Activated naive CD8-positive, alpha-beta T cell treated with anti-CD3 and anti-CD28 coated beads, Interleukin-2, amount 10 ng/mL, durations not matched to agents 7 days and 5 days (primary cell): ENCODE measurements at regions not wholly inside any gene's neighbourhood (a gene's known extent, or its start where the extent isn't known, plus 50 kb on each side); places are given as distances from the start of the nearest gene placed in this dataset.
"Not testable (repeated sequence)": the region's sequence is repeated elsewhere in the genome, so short reads cannot be mapped to it uniquely, and the experiment has no call there.

ENCODE experiments used
- ATAC-seq: fragments of 150-1000 bp; cut with Tn5 transposase; one replicate; pipeline ENCODE4 v1.10.0; 2021; ENCODE audit warnings: low read depth, moderate library complexity
- POLR2A ChIA-PET: fragments of 350-600 bp; sonication (Branson Sonifier 250); formaldehyde crosslinking; loops from one replicate; lab custom pipeline; 2021; ENCODE audit warnings: antibody characterized with exemption; lab: Charles Lee
- DNase-seq: peaks from one replicate; pipeline ENCODE4 v3.0.0; 2021
- H3K27ac Mint-ChIP-seq: one replicate; pipeline ENCODE4 v1.8.0; 2022; ENCODE audit warnings: mild to moderate bottlenecking, mixed read lengths
- H3K27me3 Mint-ChIP-seq: one replicate; pipeline ENCODE4 v1.8.0; 2022; ENCODE audit warnings: mild to moderate bottlenecking, moderate library complexity, mixed read lengths
- H3K36me3 Mint-ChIP-seq: one replicate; pipeline ENCODE4 v1.8.0; 2021; ENCODE audit warnings: mild to moderate bottlenecking, mixed read lengths
- H3K4me1 Mint-ChIP-seq: one replicate; pipeline ENCODE4 v1.8.0; 2021; ENCODE audit warnings: mixed read lengths
- H3K4me3 Mint-ChIP-seq: one replicate; pipeline ENCODE4 v1.8.0; 2022; ENCODE audit warnings: mild to moderate bottlenecking, moderate library complexity, mixed read lengths
- H3K9me3 Mint-ChIP-seq: one replicate; pipeline ENCODE4 v1.8.0; 2021; ENCODE audit warnings: mixed read lengths

DNA sequence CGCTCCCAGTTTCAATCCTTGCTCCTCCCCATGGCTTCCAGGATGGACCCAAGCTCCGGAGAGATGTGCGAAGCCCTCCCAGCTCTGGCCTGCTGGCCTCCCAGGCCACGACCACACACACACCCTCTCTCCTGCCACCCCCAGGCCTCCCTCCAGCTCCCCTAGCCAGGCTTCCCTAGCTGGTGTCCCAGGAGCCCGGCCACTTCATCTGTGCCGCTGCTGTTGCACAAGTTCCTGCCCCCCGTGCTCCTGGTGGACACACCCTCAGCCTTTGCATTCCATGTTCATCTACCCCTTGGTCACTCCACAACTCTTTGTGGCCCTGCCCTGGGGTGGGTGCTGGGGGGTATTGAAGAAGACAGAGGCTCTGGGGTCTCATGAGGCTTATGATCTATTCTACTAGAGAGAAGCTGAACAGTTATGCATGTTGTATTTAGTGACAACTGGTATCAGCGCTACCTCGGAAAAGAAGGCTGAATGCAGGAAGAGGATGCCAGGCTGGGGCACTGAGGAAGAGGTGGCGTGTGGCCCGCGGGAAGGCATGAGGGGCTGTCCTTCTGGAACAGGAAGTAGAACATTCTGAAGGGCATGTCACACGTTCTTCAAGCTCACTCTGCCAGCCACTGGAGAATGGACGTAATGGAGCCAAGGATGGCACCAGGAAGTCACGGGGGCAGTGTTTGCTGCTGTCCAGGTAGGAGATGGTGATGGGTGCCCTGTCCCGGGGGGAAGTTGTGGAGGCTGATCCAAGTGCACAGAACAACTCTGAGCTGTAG is 172.4 kb downstream of the PSMG1 start:
- no peaks in the 10 kb centered on the region for H3K36me3 Mint-ChIP-seq
- no peaks in the 10 kb centered on the region for H3K9me3 Mint-ChIP-seq
- H3K4me3 Mint-ChIP-seq, result no peak overlapping the region
- H3K27ac Mint-ChIP-seq, result no peak overlapping the region
- DNase-seq (no peak), ATAC-seq (no peak)
- H3K27me3 Mint-ChIP-seq, result peaks cover 7% of the 10 kb centered on the region
- no peaks in the 10 kb centered on the region for H3K4me1 Mint-ChIP-seq
- POLR2A ChIA-PET, result no interaction called here

DNA sequence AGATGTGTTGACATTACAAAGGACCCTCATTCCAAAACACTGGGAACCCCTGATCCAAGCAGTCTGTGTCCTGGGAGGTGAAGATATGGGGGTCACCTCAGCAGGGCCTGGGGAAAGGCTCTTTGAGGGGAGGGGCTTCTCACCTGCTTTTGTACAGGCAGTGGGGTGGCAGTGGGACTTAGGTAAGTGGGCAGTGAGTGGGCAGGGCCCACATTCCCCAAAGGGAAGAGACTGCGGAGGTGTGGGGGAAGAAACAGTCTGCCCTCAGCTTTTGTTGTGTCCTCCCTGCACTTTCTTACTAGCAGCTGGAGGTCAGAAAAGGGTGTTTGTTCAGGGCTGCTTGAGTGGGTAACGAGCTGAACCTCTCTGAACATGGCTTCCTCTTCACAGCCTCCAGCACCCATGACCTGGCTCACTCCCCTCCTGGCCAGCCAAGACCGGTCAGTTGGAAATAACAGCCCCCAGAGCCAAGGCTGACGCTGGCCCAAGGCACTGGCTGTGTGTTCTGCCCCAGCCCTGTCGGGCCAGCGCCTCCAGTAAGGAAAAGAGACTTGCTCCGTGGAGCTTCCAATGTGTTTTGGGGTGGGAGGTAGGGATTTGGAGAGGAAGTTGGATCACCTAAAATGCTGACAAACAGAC is 173.5 kb downstream of the PSMG1 start:
- Mint-ChIP-seq H3K36me3 (no peaks in the 10 kb centered on the region), H3K4me1 (peaks cover 3% of the 10 kb centered on the region), H3K27me3 (peaks cover 7% of the 10 kb centered on the region), H3K27ac (no peak overlapping the region), H3K9me3 (no peaks in the 10 kb centered on the region), H3K4me3 (no peak overlapping the region)
- DNase-seq, result no peak
- POLR2A ChIA-PET, result no interaction called here
- ATAC-seq, result no peak

DNA sequence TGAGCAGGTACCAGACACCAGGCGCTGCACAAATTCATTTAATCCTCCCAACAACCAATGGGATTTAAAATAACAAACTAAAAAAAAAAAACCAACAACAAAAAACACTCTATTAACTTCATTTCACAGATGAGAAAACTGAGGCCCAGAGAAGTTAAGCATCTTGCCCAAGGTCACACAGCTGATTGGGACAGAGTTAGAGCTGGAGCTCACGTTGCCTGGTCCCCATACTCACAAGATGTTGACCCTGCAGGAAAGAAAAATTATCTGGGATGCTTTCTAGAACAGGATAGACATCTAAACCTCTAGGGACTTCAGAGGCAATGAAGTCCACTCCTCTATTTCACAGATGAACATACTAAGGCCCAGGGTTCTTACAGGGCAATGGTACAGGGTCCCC is 175.3 kb downstream of the PSMG1 start:
- POLR2A ChIA-PET, result no interaction called here
- H3K27ac Mint-ChIP-seq, result no peak overlapping the region
- DNase-seq, result no peak
- no peaks in the 10 kb centered on the region for H3K9me3 Mint-ChIP-seq
- no peak overlapping the region for H3K4me3 Mint-ChIP-seq
- ATAC-seq, result no peak
- peaks cover 17% of the 10 kb centered on the region for H3K4me1 Mint-ChIP-seq
- no peaks in the 10 kb centered on the region for H3K36me3 Mint-ChIP-seq
- H3K27me3 Mint-ChIP-seq, result peaks cover 7% of the 10 kb centered on the region

DNA sequence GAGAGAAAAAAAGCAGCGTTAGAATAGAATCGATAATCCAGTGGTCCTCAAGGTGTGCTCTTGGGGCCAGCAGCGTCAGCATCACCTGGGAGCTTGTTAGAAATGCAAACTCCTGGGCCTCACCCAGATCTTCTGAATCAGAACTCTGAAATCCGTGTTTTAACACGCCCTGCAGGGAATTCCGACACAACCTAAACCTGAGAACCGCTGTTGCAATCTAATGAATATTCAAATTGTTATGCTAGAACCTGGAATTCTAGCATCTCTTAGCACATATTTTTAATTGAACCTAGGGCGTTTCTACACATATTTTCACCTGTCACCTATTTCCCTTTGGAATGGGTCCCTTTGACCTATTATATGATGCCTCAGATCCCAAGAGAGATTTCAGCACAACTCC is 175.7 kb downstream of the PSMG1 start:
- H3K4me1 Mint-ChIP-seq, result peaks cover 17% of the 10 kb centered on the region
- DNase-seq (no peak), ATAC-seq (no peak)
- POLR2A ChIA-PET, result no interaction called here
- H3K4me3 Mint-ChIP-seq, result no peak overlapping the region
- no peak overlapping the region for H3K27ac Mint-ChIP-seq
- H3K36me3 Mint-ChIP-seq, result no peaks in the 10 kb centered on the region
- no peaks in the 10 kb centered on the region for H3K9me3 Mint-ChIP-seq
- H3K27me3 Mint-ChIP-seq, result peaks cover 7% of the 10 kb centered on the region

DNA sequence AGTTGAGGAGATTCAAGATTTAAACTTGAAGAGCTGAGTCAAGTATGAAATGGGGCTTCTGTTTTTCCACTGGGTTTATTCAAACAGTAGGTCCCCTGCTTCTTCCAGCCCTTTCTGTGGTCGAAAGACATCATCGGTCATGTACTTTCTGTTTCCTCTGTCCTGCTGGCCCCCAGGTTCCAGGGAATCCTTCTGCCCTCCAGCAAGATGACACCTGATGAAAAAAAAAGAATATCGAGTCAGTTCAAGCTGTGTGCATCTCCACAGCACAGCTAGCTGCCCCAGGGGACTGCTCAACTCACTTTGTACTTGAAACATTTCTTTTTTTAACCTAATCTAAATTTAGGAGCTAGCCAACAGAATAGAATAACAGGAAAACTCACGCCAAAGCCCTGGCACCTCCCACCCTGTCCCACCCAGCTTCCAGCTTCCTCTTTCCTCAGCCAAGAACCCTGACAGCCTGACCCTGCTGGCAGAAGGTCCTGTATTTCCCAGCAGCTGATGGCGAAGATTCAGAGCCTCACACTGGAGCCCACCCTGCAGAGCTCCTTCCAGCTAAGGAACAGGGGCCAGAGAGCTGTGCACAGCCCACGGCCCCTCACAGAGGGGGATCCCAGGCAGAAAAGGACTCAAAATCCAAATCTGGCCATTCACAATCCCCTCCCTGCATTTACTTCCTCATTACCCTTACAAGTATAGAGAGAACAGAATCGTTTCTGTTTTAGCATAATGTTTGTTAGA is 176.5 kb downstream of the PSMG1 start:
- H3K4me1 Mint-ChIP-seq, result peaks cover 17% of the 10 kb centered on the region
- ATAC-seq (no peak), DNase-seq (no peak)
- POLR2A ChIA-PET, result no interaction called here
- H3K36me3 Mint-ChIP-seq, result no peaks in the 10 kb centered on the region
- H3K27ac Mint-ChIP-seq, result no peak overlapping the region
- H3K4me3 Mint-ChIP-seq, result no peak overlapping the region
- H3K9me3 Mint-ChIP-seq, result no peaks in the 10 kb centered on the region
- peaks cover 7% of the 10 kb centered on the region for H3K27me3 Mint-ChIP-seq

DNA sequence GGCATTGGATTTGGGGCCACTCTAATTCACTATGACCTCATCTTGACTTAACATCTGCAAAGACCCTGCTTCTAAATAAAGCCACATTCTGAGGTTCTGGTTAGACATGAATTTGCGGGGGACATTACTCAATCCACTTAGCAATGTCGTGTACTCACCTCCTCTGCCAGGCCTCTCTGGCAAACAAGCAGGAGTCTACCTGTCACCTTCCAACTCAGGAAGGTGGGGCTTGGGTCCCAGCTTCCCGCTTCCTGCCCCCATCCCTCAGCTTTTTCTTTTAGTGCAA is 177.8 kb downstream of the PSMG1 start:
- Mint-ChIP-seq H3K9me3 (no peaks in the 10 kb centered on the region), H3K27me3 (peaks cover 7% of the 10 kb centered on the region), H3K36me3 (no peaks in the 10 kb centered on the region), H3K27ac (no peak overlapping the region), H3K4me1 (peaks cover 19% of the 10 kb centered on the region), H3K4me3 (no peak overlapping the region)
- no peak for DNase-seq
- no peak for ATAC-seq
- POLR2A ChIA-PET, result no interaction called here

DNA sequence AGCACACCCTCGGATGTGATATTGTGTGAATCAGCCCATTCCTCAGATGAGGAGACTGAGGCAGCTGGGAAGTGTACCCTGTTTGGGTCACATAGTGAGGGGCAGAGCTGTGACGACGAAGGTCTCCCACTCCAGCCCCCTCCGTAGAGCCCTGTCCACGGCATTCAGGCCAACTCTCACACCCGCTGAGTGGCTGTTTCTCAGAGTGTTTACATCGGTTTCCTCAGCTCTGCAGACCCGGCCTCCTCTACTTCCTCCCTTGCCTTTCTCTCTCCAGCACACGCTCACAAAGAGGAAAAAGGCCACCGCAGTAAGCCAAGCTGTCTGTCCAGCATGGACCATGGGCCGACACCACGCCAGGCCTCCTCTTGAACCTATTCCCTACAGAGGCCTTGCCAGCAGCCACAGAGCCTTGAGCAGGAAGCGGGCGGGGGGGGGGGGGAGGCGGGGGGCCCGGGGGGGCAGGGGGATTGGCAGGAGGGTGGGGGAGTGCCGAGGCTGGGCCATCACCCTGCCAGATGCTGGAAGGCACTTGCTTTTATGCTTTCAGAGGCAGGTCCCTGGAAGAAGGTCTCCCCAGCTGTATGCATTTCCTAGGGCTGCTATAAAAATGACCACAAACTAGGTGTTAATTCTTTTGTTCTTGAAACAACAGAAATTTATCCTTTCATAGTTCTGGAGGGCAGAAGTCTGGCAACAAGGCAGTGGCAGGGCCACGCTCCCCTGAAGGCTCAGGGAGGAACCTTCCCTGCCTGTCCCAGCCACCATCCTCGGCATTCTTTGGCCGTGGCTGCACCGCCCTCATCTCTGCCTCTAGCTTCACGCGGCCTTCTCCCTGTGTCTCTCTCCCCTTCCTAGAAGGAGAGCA is 178.4 kb downstream of the PSMG1 start:
- ATAC-seq, result peak; percentile 58
- Mint-ChIP-seq H3K27me3 (peaks cover 7% of the 10 kb centered on the region), H3K36me3 (no peaks in the 10 kb centered on the region), H3K4me1 (peaks cover 19% of the 10 kb centered on the region), H3K27ac (peak overlapping the region; percentile 91), H3K4me3 (peak overlapping the region; percentile 68), H3K9me3 (no peaks in the 10 kb centered on the region)
- DNase-seq, result no peak
- POLR2A ChIA-PET, result no interaction called here

DNA sequence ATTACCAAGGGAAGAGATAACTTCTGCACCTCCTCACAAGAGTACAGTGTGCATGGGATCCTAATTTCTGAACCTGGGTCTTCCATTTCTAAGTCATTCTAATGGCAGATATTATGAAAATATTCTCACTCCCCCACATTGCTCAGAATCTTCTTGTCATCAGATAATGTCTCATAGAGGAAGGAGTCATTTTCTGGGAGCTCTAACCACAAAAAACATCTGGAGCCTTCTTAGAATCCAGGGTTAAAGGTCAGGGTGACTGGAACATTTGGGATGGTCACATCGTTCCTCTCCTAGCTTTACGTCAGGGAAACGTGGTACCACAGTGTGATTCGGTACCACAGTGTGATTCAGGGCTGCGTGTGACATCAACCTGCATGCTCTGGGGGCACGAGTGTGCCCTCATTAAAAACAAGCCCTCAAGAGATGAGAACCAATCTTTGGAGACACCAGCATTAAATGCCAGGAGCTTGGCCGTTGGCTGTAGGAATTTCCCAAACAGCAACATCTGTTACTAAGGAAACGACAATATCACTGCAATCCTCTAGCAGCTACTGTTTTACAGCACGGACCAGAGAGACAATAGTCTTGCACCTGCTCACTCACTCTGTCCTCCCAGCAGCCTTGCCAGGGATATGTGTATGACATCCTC is 179.1 kb downstream of the PSMG1 start:
- ATAC-seq (no peak), DNase-seq (no peak)
- Mint-ChIP-seq H3K4me1 (peaks cover 19% of the 10 kb centered on the region), H3K27ac (peak overlapping the region; percentile 91), H3K9me3 (no peaks in the 10 kb centered on the region), H3K36me3 (no peaks in the 10 kb centered on the region), H3K4me3 (peak overlapping the region; percentile 68), H3K27me3 (peaks cover 7% of the 10 kb centered on the region)
- POLR2A ChIA-PET, result interaction anchor here (1.1 kb wide), 1 partner anchor 180 kb away, joined by 3 read pairs; no protein-coding TSS in a partner anchor

DNA sequence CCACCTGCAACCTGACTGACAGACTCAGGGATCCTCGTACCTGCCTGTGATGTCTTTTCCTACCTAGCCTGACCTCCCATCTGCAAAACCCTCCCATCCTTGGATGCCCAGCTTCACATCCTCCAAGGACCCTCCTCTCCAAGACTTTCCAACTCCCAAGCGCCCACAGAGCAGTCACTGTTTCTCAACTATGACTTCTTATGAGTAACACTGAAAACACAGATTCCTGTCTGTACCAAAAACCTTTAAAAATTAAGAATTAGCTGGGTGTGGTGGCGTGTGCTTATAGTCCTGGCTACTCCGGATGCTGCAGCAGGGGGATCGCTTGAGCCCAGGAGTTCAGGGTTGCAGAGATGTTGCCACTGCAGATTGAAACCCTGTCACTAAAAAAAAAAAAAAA is 181.9 kb downstream of the PSMG1 start:
- POLR2A ChIA-PET, result no interaction called here
- DNase-seq, result no peak
- no peak overlapping the region for H3K27ac Mint-ChIP-seq
- peaks cover 7% of the 10 kb centered on the region for H3K27me3 Mint-ChIP-seq
- H3K9me3 Mint-ChIP-seq, result no peaks in the 10 kb centered on the region
- no peak for ATAC-seq
- no peak overlapping the region for H3K4me3 Mint-ChIP-seq
- no peaks in the 10 kb centered on the region for H3K36me3 Mint-ChIP-seq
- peaks cover 23% of the 10 kb centered on the region for H3K4me1 Mint-ChIP-seq

DNA sequence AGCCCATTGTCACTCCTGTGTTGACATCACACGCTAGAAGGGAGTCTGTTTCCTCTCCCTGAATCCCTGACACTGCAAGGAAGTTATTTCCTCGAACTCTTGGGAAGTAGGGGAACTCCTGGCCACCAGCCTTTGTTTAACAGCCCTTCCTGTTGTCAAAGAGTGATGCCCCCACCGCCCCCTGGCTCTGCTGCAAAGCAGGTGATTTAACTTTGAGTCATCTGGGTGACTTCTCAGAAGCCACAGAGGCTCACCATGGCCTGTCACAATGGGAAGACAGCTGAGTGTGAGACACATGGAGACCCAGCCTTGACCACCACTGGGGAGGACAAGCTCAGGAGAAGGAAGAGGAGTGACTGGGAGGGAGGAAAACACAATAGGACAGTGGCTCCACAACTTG is 182.8 kb downstream of the PSMG1 start:
- H3K36me3 Mint-ChIP-seq, result no peaks in the 10 kb centered on the region
- peaks cover 4% of the 10 kb centered on the region for H3K27me3 Mint-ChIP-seq
- H3K27ac Mint-ChIP-seq, result peak overlapping the region; percentile 43
- POLR2A ChIA-PET, result no interaction called here
- no peak overlapping the region for H3K4me3 Mint-ChIP-seq
- H3K9me3 Mint-ChIP-seq, result no peaks in the 10 kb centered on the region
- DNase-seq, result no peak
- no peak for ATAC-seq
- peaks cover 27% of the 10 kb centered on the region for H3K4me1 Mint-ChIP-seq

DNA sequence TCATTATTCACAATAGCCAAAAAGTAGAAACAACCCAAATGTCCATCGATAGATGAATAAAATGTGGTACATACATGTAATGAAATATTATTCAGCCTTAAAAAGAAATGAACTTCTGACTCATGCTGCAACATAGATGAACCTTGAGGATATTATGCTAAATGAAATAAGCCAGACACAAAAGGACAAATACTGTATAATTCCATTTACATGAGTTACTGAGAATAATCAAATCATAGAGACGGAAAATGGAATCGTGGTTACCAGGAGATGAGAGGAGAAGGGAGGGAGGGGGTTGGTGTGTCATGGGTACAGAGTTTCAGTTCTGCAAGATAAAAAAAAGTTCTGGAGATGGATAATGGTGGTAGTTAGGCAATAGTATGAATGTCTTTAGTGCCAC is 184.1 kb downstream of the PSMG1 start:
- ATAC-seq, result no peak
- Mint-ChIP-seq H3K27ac (no peak overlapping the region), H3K4me3 (no peak overlapping the region)

DNA sequence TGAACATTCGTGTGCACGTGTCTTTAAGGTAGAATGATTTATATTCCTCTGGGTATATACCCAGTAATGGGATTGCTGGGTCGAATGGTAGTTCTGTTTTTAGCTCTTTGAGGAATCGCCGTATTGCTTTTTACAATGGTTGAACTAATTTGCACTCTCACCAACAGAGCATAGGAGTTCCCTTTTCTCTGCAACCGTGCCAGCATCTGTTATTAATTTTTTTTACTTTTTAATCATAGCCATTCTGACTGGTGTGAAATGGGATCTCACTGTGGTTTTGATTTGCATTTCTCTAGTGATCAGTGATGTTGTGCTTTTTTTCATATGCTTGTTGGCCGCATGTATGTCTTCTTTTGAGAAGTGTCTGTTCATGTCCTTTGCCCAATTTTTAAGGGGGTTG is 185.0 kb downstream of the PSMG1 start:
- peaks cover 10% of the 10 kb centered on the region for H3K4me1 Mint-ChIP-seq
- H3K36me3 Mint-ChIP-seq, H3K9me3 Mint-ChIP-seq, POLR2A ChIA-PET, DNase-seq, H3K27me3 Mint-ChIP-seq, ATAC-seq, H3K27ac Mint-ChIP-seq, H3K4me3 Mint-ChIP-seq: not testable (repeated sequence)

More for the DNA sequence above, 184.1 kb downstream of the PSMG1 start:
- Mint-ChIP-seq H3K9me3 (no peaks in the 10 kb centered on the region), H3K4me1 (peaks cover 18% of the 10 kb centered on the region), H3K36me3 (no peaks in the 10 kb centered on the region), H3K27me3 (peaks cover 6% of the 10 kb centered on the region)
- POLR2A ChIA-PET, result no interaction called here
- no peak for DNase-seq

DNA sequence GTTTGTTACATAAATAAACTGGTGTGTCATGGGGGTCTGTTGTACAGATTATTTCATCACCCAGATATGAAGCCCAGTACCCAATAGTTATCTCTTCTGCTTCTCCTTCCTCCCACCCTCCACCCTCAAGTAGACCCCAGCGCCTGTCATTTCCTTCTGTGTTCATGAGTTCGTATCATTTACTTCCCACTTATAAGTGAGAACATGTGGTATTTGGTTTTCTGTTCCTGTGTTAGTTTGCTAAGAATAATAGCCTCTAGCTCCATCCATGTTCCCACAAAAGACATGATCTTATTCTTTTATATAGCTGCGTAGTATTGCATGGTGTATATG is 185.4 kb downstream of the PSMG1 start:
- H3K4me1 Mint-ChIP-seq, ATAC-seq, H3K4me3 Mint-ChIP-seq, POLR2A ChIA-PET, H3K9me3 Mint-ChIP-seq, H3K27ac Mint-ChIP-seq, H3K36me3 Mint-ChIP-seq, DNase-seq, H3K27me3 Mint-ChIP-seq: not testable (repeated sequence)
